GM12878 (cell line): ENCODE measurements at regions not wholly inside any gene's neighbourhood (a gene's known extent, or its start where the extent isn't known, plus 50 kb on each side); places are given as distances from the start of the nearest gene placed in this dataset.

Experiments
- ATF7 ChIP-seq: fragments of 450-650 bp; IDR thresholded peaks from 2 replicates; pipeline ENCODE4 v1.6.1; 2016; ENCODE audit warnings: low read depth, mild to moderate bottlenecking
- CHD4 ChIP-seq: fragments of 200-600 bp; sonication (generic); IDR thresholded peaks from 2 replicates; pipeline ENCODE4 v1.6.1; 2016; ENCODE audit warnings: mild to moderate bottlenecking
- EGR1 ChIP-seq, 2 experiments: IDR thresholded peaks; 1 replicate in 1 of 2; 2 replicates in 1 of 2; pipeline ENCODE4 v1.6.1; 2011 to 2012; ENCODE audit warnings: low read depth in 2 of 2, low read length in 2 of 2, borderline replicate concordance in 1 of 2, mild to moderate bottlenecking in 1 of 2, moderate library complexity in 1 of 2
- HCFC1 ChIP-seq: fragments of 150-350 bp; IDR thresholded peaks from 2 replicates; pipeline ENCODE4 v1.6.1; 2014; ENCODE audit warnings: low read length
- POLR2A ChIP-seq: IDR thresholded peaks from 2 replicates; pipeline ENCODE4 v1.6.1; 2011; ENCODE audit warnings: low read depth, mild to moderate bottlenecking, low read length
- POLR2AphosphoS5 ChIP-seq: IDR thresholded peaks from 2 replicates; pipeline ENCODE4 v1.6.1; 2011; ENCODE audit warnings: mild to moderate bottlenecking, low read length, inconsistent platforms
- POU2F2 ChIP-seq: IDR thresholded peaks from 3 replicates; pipeline ENCODE4 v1.6.1; 2011; ENCODE audit warnings: low read depth, mild to moderate bottlenecking, low read length, borderline replicate concordance
- RCOR1 ChIP-seq: conservative IDR thresholded peaks from 2 replicates; pipeline ENCODE4 v1.6.1; 2012; ENCODE audit warnings: low read depth, low read length, improper control_type of control experiment
- SUPT20H ChIP-seq: IDR thresholded peaks from 2 replicates; pipeline ENCODE4 v1.6.1; 2011; ENCODE audit warnings: low read depth, mild to moderate bottlenecking, low read length, moderate library complexity, borderline replicate concordance; ENCODE audit not compliant: control insufficient read depth
- ZBED1 ChIP-seq: IDR thresholded peaks from 2 replicates; pipeline ENCODE4 v1.6.1; 2016; ENCODE audit warnings: borderline replicate concordance
- TF ChIP-seq, protein P1 (sequence below), 3 experiments: IDR thresholded peaks in 2 of 3; conservative IDR thresholded peaks in 1 of 3; 2 replicates each; pipeline ENCODE4 v1.5.1; 2011; ENCODE audit warnings: low read depth in 3 of 3, low read length in 3 of 3, mild to moderate bottlenecking in 3 of 3, control low read depth in 2 of 3, moderate library complexity in 2 of 3, inconsistent platforms in 1 of 3, mixed read lengths in 1 of 3; ENCODE audit not compliant: control insufficient read depth in 2 of 3, insufficient read depth in 1 of 3; ENCODE audit errors: extremely low read depth in 1 of 3

DNA sequence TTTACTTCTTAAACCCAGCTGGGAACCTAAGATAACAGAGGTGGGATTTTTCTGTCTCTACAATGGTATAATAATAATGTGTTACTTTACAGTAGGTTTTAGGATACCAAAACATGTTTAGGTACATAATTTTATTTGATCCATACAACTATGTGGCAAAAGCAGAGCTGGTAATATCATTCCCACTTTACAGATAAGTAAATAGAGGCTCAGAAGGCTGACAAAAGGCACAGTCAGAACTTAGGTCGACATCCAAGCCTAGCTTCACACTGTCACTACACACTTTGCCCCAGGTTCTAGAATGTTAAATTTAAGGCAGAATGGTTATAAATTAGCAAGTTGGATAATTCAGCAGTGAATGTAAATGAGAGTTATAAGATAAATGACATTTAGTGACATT is 189.6 kb upstream of the PARD3B start:
- TF ChIP-seq CHD4 (no peak), ATF7 (no peak), SUPT20H (no peak), EGR1 (IDR thresholded peaks at IDR 0.05; ENCODE audit: borderline replicate concordance in 1 of 2, low read depth in 2 of 2, low read length in 2 of 2) (no peak), HCFC1 (no peak), POLR2A (no peak), ZBED1 (no peak), RCOR1 (no peak), POU2F2 (no peak), POLR2AphosphoS5 (no peak)
- TF ChIP-seq, protein P1, sequence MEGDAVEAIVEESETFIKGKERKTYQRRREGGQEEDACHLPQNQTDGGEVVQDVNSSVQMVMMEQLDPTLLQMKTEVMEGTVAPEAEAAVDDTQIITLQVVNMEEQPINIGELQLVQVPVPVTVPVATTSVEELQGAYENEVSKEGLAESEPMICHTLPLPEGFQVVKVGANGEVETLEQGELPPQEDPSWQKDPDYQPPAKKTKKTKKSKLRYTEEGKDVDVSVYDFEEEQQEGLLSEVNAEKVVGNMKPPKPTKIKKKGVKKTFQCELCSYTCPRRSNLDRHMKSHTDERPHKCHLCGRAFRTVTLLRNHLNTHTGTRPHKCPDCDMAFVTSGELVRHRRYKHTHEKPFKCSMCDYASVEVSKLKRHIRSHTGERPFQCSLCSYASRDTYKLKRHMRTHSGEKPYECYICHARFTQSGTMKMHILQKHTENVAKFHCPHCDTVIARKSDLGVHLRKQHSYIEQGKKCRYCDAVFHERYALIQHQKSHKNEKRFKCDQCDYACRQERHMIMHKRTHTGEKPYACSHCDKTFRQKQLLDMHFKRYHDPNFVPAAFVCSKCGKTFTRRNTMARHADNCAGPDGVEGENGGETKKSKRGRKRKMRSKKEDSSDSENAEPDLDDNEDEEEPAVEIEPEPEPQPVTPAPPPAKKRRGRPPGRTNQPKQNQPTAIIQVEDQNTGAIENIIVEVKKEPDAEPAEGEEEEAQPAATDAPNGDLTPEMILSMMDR (IDR thresholded peaks at IDR 0.05 in 2 of 3, conservative IDR thresholded peaks at IDR 0.05 in 1 of 3; ENCODE audit: control insufficient read depth in 2 of 3, extremely low read depth in 1 of 3, insufficient read depth in 1 of 3, low read depth in 3 of 3, low read length in 3 of 3) = no peak
